Lung (tissue), 11 donors: ENCODE measurements at regions not wholly inside any gene's neighbourhood (a gene's known extent, or its start where the extent isn't known, plus 50 kb on each side); places are given as distances from the start of the nearest gene placed in this dataset.
A peak's percentile ranks its signal among the peaks of the same experiment; 100 is the strongest.

Source experiments
- ATAC-seq: fragments of 200-7000 bp; cut with Tn5 transposase; one replicate; pipeline ENCODE4 v1.9.1; 2020; ENCODE audit warnings: moderate number of reproducible peaks; ENCODE audit not compliant: insufficient read depth, low FRiP score
- DNase-seq, 3 donors: peaks; one replicate each; pipeline ENCODE4 v3.0.0-alpha.2; 2013 to 2017
- H3K27ac ChIP-seq, 2 donors: one replicate each; pipeline ENCODE4 v1.5.1; 2013; ENCODE audit warnings: mild to moderate bottlenecking in 2 of 2, moderate library complexity in 2 of 2, control low read depth in 1 of 2, inconsistent platforms in 1 of 2, low read depth in 1 of 2, low read length in 1 of 2
- H3K27me3 ChIP-seq, 3 donors: one replicate each; pipeline ENCODE4 v1.5.1; 2013; ENCODE audit warnings: low read length in 2 of 3; ENCODE audit not compliant: control insufficient read depth in 3 of 3, insufficient read depth in 3 of 3
- H3K36me3 ChIP-seq, 4 donors: one replicate each; pipeline ENCODE4 v1.5.1; 2013; ENCODE audit warnings: low read length in 4 of 4, mild to moderate bottlenecking in 1 of 4, moderate library complexity in 1 of 4; ENCODE audit not compliant: control insufficient read depth in 4 of 4, insufficient read depth in 4 of 4
- H3K4me1 ChIP-seq, 5 donors: one replicate each; pipeline ENCODE4 v1.5.1; 2013; ENCODE audit warnings: low read length in 5 of 5, mild to moderate bottlenecking in 2 of 5, moderate library complexity in 1 of 5; ENCODE audit not compliant: control insufficient read depth in 5 of 5, insufficient read depth in 5 of 5
- H3K4me3 ChIP-seq: one replicate; pipeline ENCODE4 v1.5.1; 2013; ENCODE audit warnings: mild to moderate bottlenecking, control low read depth, moderate library complexity
- H3K9ac ChIP-seq, 2 donors: one replicate each; pipeline ENCODE4 v1.5.1; 2013; ENCODE audit warnings: low read length in 2 of 2, control low read depth in 1 of 2; ENCODE audit not compliant: insufficient read depth in 1 of 2
- H3K9me3 ChIP-seq, 4 donors: one replicate each; pipeline ENCODE4 v1.5.1; 2013; ENCODE audit warnings: low read length in 3 of 4, mild to moderate bottlenecking in 1 of 4, moderate library complexity in 1 of 4; ENCODE audit not compliant: control insufficient read depth in 4 of 4, insufficient read depth in 3 of 4
- CTCF ChIP-seq: IDR thresholded peaks from 2 replicates; pipeline ENCODE4 v1.5.1; 2012; ENCODE audit warnings: mild to moderate bottlenecking; ENCODE audit errors: control extremely low read depth, extremely low read depth
- WGBS, 2 donors: extraction: QIAGEN DNeasy Blood & Tissue Kit; methylation state at CpG; one replicate each; pipeline ENCODE4 v1.1.7; 2013; 5-methylcytosine and 5-hydroxymethylcytosine counted together
- donor health status: control.
- donor health status: control.
- donor health status: Bipolar disorder and iron deficiency.
- donor health status: healthy.
- donor health status: DM: yes; HTN: yes; CAD: no.

GRCh38 chr12:94078736-94079509 lies 69.5 kb upstream of the PLXNC1 start:
- no peak for TF ChIP-seq CTCF
- DNase-seq (no peak), ATAC-seq (no peak)
- no peak overlapping the region for H3K4me3 ChIP-seq
- H3K27me3 ChIP-seq, result no peaks in the 10 kb centered on the region
- peaks cover 0 to 13% (median 6%) of the 10 kb centered on the region in 5 donors for H3K4me1 ChIP-seq
- H3K9me3 ChIP-seq, result peaks cover 0 to 4% (median 0%) of the 10 kb centered on the region in 4 donors
- H3K36me3 ChIP-seq, result no peaks in the 10 kb centered on the region
- no peak overlapping the region for H3K9ac ChIP-seq
- H3K27ac ChIP-seq, result no peak overlapping the region
- WGBS, 2 donors, result 94 to 95% methylated on average over 9 of the region's 9 CpGs

- H3K9me3 ChIP-seq, result peaks cover 0 to 4% (median 0%) of the 10 kb centered on the region in 4 donors
- H3K4me1 ChIP-seq, result peaks cover 0 to 13% (median 6%) of the 10 kb centered on the region in 5 donors
- ATAC-seq, result no peak
- H3K27me3 ChIP-seq, result no peaks in the 10 kb centered on the region
- H3K36me3 ChIP-seq, result no peaks in the 10 kb centered on the region
- TF ChIP-seq CTCF, result no peak
- WGBS, 2 donors, result 85 to 88% methylated on average over 7 of the region's 7 CpGs
- no peak overlapping the region for H3K9ac ChIP-seq
- H3K4me3 ChIP-seq, result no peak overlapping the region
- DNase-seq, result no peak
- no peak overlapping the region for H3K27ac ChIP-seq
Observed at GRCh38 chr12:94079566-94080340, 68.6 kb upstream of the PLXNC1 start.

- 70 to 73% methylated on average over 3 of the region's 3 CpGs for WGBS, 2 donors
- no peak for TF ChIP-seq CTCF
- H3K9ac ChIP-seq, result no peak overlapping the region
- peaks cover 0 to 7% (median 0%) of the 10 kb centered on the region in 4 donors for H3K9me3 ChIP-seq
- no peak for ATAC-seq
- peaks cover 0 to 13% (median 5%) of the 10 kb centered on the region in 5 donors for H3K4me1 ChIP-seq
- H3K36me3 ChIP-seq, result no peaks in the 10 kb centered on the region
- DNase-seq, result peak in 2 of 3 donors; percentile 43 to 61
- H3K4me3 ChIP-seq, result no peak overlapping the region
- no peaks in the 10 kb centered on the region for H3K27me3 ChIP-seq
- no peak overlapping the region for H3K27ac ChIP-seq
Observed at GRCh38 chr12:94080341-94081009, 67.9 kb upstream of the PLXNC1 start.
